ENCODE measurements at regions not wholly inside any gene's neighbourhood (a gene's known extent, or its start where the extent isn't known, plus 50 kb on each side); places are given as distances from the start of the nearest gene placed in this dataset.

DNA sequence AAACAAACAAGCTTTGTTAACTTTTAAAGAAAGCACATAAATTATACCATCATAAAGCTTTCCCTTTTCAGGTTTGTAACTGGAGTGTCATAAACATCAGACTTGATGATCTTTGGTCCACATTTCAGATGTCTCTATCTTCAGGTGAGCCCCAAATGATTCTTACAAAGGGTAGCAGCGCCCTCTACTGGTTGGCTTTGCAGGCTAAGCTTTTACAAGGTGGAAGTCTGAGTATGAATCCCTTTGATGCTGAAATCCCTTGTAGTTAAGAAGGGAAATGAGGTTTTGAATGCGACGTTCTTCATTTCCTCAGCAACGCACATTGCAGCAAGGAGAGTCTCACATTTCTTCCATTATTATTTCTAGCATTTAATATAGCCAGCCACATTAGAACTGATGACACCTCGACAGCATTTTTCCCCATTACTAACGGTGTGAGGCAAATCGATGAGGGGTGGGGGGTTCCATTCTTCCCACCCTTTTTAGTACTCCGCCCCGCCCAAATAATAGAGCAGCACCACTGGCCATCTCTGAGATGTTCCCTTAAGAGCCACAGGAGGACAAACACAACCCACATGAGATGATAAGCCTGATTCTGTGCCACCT lies 126.3 kb upstream of the NT5E start:
- TF ChIP-seq, protein P1, sequence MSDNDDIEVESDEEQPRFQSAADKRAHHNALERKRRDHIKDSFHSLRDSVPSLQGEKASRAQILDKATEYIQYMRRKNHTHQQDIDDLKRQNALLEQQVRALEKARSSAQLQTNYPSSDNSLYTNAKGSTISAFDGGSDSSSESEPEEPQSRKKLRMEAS (IDR thresholded peaks at IDR 0.05) = no peak
- peak; percentile 91 for TF ChIP-seq RAD21 (IDR thresholded peaks at IDR 0.05; ENCODE audit: low read depth)

DNA sequence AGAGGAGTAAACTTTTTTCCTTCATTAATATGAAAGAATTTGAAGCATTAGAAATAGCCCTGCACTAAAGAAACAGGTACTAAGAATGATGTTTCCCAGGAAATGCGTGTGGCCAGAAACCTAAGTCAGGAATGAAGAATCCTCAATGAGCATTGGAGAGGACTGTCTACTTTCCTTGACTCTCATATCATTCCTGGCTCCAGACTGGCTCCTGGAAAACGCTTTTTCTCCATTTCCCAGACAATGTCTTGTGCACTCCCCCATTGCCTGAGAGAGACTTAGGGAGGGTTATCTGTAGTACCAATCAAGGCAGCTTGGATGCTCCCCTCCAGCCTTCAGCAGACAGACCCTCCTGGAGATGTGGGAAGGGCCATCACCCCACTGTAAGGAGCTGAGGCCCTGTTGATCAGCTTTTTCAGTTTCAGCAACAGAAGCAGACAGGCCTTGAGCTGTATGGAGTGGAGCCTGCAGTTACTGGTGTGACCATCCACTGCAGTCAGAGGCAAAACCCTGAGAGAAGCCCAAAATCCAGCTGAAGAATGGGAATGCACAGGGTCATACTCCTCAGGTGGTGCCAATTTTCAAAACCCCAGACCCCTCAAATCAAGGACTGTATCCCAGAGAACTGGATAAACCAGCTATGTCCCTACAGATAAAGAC lies 127.3 kb upstream of the NT5E start:
- TF ChIP-seq CEBPB (IDR thresholded peaks at IDR 0.05) (no peak), RAD21 (IDR thresholded peaks at IDR 0.05; ENCODE audit: low read depth) (no peak), FOXM1 (IDR thresholded peaks at IDR 0.05; ENCODE audit: borderline replicate concordance, low read depth) (no peak), NFIC (IDR thresholded peaks at IDR 0.05) (no peak), TAF1 (IDR thresholded peaks at IDR 0.05; ENCODE audit: low read depth) (no peak), TEAD4 (IDR thresholded peaks at IDR 0.05) (no peak), YY1 (IDR thresholded peaks at IDR 0.05; ENCODE audit: low read depth) (no peak), TCF12 (IDR thresholded peaks at IDR 0.05; ENCODE audit: low read depth) (no peak), ZBTB7A (IDR thresholded peaks at IDR 0.05; ENCODE audit: low read depth) (no peak), EP300 (IDR thresholded peaks at IDR 0.05; ENCODE audit: borderline replicate concordance) (no peak), EGR1 (IDR thresholded peaks at IDR 0.05) (no peak), CREB1 (IDR thresholded peaks at IDR 0.05; ENCODE audit: low read depth) (no peak)
- TF ChIP-seq, protein P1 (IDR thresholded peaks at IDR 0.05) = no peak
- TF ChIP-seq, protein P2, sequence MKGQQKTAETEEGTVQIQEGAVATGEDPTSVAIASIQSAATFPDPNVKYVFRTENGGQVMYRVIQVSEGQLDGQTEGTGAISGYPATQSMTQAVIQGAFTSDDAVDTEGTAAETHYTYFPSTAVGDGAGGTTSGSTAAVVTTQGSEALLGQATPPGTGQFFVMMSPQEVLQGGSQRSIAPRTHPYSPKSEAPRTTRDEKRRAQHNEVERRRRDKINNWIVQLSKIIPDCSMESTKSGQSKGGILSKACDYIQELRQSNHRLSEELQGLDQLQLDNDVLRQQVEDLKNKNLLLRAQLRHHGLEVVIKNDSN (IDR thresholded peaks at IDR 0.05) = no peak
- TF ChIP-seq, protein P3, sequence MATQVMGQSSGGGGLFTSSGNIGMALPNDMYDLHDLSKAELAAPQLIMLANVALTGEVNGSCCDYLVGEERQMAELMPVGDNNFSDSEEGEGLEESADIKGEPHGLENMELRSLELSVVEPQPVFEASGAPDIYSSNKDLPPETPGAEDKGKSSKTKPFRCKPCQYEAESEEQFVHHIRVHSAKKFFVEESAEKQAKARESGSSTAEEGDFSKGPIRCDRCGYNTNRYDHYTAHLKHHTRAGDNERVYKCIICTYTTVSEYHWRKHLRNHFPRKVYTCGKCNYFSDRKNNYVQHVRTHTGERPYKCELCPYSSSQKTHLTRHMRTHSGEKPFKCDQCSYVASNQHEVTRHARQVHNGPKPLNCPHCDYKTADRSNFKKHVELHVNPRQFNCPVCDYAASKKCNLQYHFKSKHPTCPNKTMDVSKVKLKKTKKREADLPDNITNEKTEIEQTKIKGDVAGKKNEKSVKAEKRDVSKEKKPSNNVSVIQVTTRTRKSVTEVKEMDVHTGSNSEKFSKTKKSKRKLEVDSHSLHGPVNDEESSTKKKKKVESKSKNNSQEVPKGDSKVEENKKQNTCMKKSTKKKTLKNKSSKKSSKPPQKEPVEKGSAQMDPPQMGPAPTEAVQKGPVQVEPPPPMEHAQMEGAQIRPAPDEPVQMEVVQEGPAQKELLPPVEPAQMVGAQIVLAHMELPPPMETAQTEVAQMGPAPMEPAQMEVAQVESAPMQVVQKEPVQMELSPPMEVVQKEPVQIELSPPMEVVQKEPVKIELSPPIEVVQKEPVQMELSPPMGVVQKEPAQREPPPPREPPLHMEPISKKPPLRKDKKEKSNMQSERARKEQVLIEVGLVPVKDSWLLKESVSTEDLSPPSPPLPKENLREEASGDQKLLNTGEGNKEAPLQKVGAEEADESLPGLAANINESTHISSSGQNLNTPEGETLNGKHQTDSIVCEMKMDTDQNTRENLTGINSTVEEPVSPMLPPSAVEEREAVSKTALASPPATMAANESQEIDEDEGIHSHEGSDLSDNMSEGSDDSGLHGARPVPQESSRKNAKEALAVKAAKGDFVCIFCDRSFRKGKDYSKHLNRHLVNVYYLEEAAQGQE (IDR thresholded peaks at IDR 0.05; ENCODE audit: low read depth) = no peak

DNA sequence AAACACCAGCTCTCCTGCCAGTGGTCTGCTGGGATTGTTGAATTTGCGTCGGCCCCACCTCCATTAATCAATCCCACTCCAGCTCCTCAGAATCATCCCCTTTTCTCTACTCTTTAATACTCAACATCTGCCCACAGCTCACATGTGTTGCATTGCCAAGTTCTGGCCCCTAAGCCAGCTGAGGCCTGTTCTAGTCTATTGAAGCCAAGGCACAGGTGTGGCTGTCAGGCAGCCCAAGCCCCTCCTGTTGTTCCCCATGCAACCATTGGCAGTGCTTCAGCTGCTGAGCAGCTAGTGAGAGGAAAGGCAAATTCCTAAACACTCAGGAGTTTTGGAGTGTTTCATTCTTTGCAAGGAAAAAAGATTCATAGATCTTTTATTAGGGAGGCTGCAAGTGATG lies 128.0 kb upstream of the NT5E start:
- no peak for TF ChIP-seq FOXM1 (IDR thresholded peaks at IDR 0.05; ENCODE audit: borderline replicate concordance, low read depth)
- TF ChIP-seq TCF12 (IDR thresholded peaks at IDR 0.05; ENCODE audit: low read depth) = no peak
- TF ChIP-seq, protein P3 (IDR thresholded peaks at IDR 0.05; ENCODE audit: low read depth) = no peak
- TF ChIP-seq, protein P2 (IDR thresholded peaks at IDR 0.05) = no peak
- no peak for TF ChIP-seq EP300 (IDR thresholded peaks at IDR 0.05; ENCODE audit: borderline replicate concordance)
- no peak for TF ChIP-seq CEBPB (IDR thresholded peaks at IDR 0.05)
- no peak for TF ChIP-seq EGR1 (IDR thresholded peaks at IDR 0.05)
- TF ChIP-seq, protein P1 (IDR thresholded peaks at IDR 0.05) = no peak
- TF ChIP-seq ZBTB7A (IDR thresholded peaks at IDR 0.05; ENCODE audit: low read depth) = no peak
- no peak for TF ChIP-seq YY1 (IDR thresholded peaks at IDR 0.05; ENCODE audit: low read depth)
- TF ChIP-seq NFIC (IDR thresholded peaks at IDR 0.05) = no peak
- TF ChIP-seq TAF1 (IDR thresholded peaks at IDR 0.05; ENCODE audit: low read depth) = no peak
- TF ChIP-seq CREB1 (IDR thresholded peaks at IDR 0.05; ENCODE audit: low read depth) = no peak
- no peak for TF ChIP-seq RAD21 (IDR thresholded peaks at IDR 0.05; ENCODE audit: low read depth)

DNA sequence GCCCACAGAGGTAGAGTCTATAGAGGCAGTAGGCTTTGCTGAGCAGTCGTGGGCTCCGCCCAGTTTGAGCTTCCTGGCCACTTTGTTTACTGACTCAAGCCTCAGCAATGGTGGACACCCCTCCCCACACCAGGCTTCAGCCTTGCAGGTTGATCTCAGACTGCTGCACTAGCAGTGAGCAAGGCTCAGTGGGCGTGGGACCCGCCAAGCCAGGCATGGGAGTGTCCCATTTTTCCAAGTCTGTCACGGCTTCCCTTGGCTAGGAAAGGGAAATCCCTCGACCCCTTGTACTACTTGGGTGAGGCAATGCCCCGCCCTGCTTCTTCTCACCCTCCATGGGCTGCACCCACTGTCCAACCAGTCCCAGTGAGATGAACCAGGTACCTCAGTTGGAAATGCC lies 135.3 kb upstream of the NT5E start:
- no peak for TF ChIP-seq YY1 (IDR thresholded peaks at IDR 0.05; ENCODE audit: low read depth)
- no peak for TF ChIP-seq EP300 (IDR thresholded peaks at IDR 0.05; ENCODE audit: borderline replicate concordance)
- no peak for TF ChIP-seq NFIC (IDR thresholded peaks at IDR 0.05)
- TF ChIP-seq, protein P2 (IDR thresholded peaks at IDR 0.05) = no peak
- TF ChIP-seq RAD21 (IDR thresholded peaks at IDR 0.05; ENCODE audit: low read depth) = no peak
- TF ChIP-seq, protein P1 (IDR thresholded peaks at IDR 0.05) = no peak
- TF ChIP-seq TEAD4 (IDR thresholded peaks at IDR 0.05) = no peak
- TF ChIP-seq CEBPB (IDR thresholded peaks at IDR 0.05) = no peak
- no peak for TF ChIP-seq CREB1 (IDR thresholded peaks at IDR 0.05; ENCODE audit: low read depth)
- TF ChIP-seq FOXM1 (IDR thresholded peaks at IDR 0.05; ENCODE audit: borderline replicate concordance, low read depth) = no peak
- TF ChIP-seq TAF1 (IDR thresholded peaks at IDR 0.05; ENCODE audit: low read depth) = no peak
- TF ChIP-seq EGR1 (IDR thresholded peaks at IDR 0.05) = no peak
- TF ChIP-seq ZBTB7A (IDR thresholded peaks at IDR 0.05; ENCODE audit: low read depth) = no peak
- TF ChIP-seq TCF12 (IDR thresholded peaks at IDR 0.05; ENCODE audit: low read depth) = no peak
- TF ChIP-seq, protein P3 (IDR thresholded peaks at IDR 0.05; ENCODE audit: low read depth) = no peak

Data from Ishikawa (cell line).